ENCODE measurements at regions not wholly inside any gene's neighbourhood (a gene's known extent, or its start where the extent isn't known, plus 50 kb on each side); places are given as distances from the start of the nearest gene placed in this dataset.

DNA sequence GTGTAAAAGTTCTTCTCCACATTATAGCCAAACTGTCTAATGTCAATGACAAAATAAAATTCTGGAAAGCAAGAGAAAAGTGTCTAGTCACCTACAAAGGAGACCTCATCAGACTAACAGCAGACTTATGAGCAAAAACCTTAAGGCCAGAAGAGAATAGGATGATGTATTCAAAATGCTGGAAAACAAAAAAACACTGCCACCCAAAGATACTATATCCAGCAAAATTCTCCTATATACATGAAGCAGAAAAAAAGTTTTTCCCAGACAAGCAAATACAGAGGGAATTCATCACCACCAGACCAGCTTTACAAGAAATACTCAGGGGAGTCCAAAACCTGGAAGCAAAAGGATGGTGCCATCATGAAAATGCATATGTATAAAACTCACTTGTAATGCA, 755.6 kb upstream of the CITED2 start:
- TF ChIP-seq, protein P1, sequence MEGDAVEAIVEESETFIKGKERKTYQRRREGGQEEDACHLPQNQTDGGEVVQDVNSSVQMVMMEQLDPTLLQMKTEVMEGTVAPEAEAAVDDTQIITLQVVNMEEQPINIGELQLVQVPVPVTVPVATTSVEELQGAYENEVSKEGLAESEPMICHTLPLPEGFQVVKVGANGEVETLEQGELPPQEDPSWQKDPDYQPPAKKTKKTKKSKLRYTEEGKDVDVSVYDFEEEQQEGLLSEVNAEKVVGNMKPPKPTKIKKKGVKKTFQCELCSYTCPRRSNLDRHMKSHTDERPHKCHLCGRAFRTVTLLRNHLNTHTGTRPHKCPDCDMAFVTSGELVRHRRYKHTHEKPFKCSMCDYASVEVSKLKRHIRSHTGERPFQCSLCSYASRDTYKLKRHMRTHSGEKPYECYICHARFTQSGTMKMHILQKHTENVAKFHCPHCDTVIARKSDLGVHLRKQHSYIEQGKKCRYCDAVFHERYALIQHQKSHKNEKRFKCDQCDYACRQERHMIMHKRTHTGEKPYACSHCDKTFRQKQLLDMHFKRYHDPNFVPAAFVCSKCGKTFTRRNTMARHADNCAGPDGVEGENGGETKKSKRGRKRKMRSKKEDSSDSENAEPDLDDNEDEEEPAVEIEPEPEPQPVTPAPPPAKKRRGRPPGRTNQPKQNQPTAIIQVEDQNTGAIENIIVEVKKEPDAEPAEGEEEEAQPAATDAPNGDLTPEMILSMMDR (IDR thresholded peaks at IDR 0.05; ENCODE audit: low read length) = no peak
- no peak for TF ChIP-seq EZH2 (optimal IDR thresholded peaks at IDR 0.05; ENCODE audit: low read depth, low read length)
- TF ChIP-seq EZH2phosphoT487 (IDR thresholded peaks at IDR 0.05; ENCODE audit: low read length) = no peak
